ENCODE measurements at regions not wholly inside any gene's neighbourhood (a gene's known extent, or its start where the extent isn't known, plus 50 kb on each side); places are given as distances from the start of the nearest gene placed in this dataset.

DNA sequence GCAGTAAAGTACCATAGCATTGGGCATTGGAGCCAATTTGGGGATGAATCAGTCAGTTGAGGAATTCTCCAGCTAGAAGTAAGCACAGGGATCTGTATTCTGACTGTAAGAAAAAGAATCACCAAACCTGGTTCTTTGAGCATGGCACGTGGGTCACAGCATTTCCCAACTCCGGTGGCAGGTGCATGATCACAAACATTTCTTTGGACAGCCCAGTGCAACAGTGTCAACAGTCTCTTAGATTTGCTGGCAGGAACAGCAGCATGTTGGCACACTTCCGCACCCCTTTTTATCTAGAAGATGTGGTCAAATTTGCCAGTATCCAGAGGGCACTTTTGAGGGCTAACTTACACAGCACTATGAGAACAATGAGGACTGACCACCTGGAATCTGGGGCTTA lies 437.5 kb upstream of the GHITM start:
- no peak overlapping the region for H3K27ac ChIP-seq
- no peak overlapping the region for H3K9ac ChIP-seq
- no peak overlapping the region for H3K4me3 ChIP-seq (ENCODE audit: low read depth, low read length)
- no peaks in the 10 kb centered on the region for H3K27me3 ChIP-seq (ENCODE audit: control insufficient read depth, insufficient read depth, low read length)
- H3K4me1 ChIP-seq = no peaks in the 10 kb centered on the region
- TF ChIP-seq, protein P1, sequence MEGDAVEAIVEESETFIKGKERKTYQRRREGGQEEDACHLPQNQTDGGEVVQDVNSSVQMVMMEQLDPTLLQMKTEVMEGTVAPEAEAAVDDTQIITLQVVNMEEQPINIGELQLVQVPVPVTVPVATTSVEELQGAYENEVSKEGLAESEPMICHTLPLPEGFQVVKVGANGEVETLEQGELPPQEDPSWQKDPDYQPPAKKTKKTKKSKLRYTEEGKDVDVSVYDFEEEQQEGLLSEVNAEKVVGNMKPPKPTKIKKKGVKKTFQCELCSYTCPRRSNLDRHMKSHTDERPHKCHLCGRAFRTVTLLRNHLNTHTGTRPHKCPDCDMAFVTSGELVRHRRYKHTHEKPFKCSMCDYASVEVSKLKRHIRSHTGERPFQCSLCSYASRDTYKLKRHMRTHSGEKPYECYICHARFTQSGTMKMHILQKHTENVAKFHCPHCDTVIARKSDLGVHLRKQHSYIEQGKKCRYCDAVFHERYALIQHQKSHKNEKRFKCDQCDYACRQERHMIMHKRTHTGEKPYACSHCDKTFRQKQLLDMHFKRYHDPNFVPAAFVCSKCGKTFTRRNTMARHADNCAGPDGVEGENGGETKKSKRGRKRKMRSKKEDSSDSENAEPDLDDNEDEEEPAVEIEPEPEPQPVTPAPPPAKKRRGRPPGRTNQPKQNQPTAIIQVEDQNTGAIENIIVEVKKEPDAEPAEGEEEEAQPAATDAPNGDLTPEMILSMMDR (IDR thresholded peaks at IDR 0.05) = no peak
- H2AFZ ChIP-seq = no peak overlapping the region
- H3K9me3 ChIP-seq (ENCODE audit: control insufficient read depth, low read length) = no peaks in the 10 kb centered on the region
- no peak overlapping the region for H3K4me2 ChIP-seq (ENCODE audit: low read length)
- H3K79me2 ChIP-seq = no peaks in the 10 kb centered on the region
- no peaks in the 10 kb centered on the region for H3K36me3 ChIP-seq (ENCODE audit: control insufficient read depth, insufficient read depth, low read length)

DNA sequence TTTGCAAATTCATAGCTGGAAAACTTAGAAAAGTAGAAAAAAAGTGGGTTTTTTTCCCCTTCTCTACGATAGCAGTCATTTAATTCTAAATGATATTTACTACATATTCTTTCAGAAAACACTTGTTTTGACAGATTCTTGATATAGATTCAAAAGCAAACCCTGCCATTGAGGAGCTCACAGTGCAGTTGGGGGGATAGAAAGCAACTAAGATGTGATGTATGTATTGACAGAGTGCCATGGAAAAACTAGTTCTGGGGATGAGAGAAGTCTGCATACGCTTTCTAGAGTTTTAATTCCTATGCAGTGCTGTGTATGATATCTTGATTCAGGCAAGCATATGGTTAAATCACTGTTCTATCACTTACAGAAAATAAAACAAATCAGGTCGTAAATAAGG lies 436.6 kb upstream of the GHITM start:
- no peak overlapping the region for H3K27ac ChIP-seq
- no peaks in the 10 kb centered on the region for H3K36me3 ChIP-seq (ENCODE audit: control insufficient read depth, insufficient read depth, low read length)
- no peak overlapping the region for H3K9ac ChIP-seq
- H3K4me3 ChIP-seq (ENCODE audit: low read depth, low read length) = no peak overlapping the region
- H3K9me3 ChIP-seq (ENCODE audit: control insufficient read depth, low read length) = no peaks in the 10 kb centered on the region
- no peak overlapping the region for H3K4me2 ChIP-seq (ENCODE audit: low read length)
- no peaks in the 10 kb centered on the region for H3K27me3 ChIP-seq (ENCODE audit: control insufficient read depth, insufficient read depth, low read length)
- H3K79me2 ChIP-seq = no peaks in the 10 kb centered on the region
- H3K4me1 ChIP-seq = no peaks in the 10 kb centered on the region
- TF ChIP-seq, protein P1 (IDR thresholded peaks at IDR 0.05) = no peak
- H2AFZ ChIP-seq = no peak overlapping the region

DNA sequence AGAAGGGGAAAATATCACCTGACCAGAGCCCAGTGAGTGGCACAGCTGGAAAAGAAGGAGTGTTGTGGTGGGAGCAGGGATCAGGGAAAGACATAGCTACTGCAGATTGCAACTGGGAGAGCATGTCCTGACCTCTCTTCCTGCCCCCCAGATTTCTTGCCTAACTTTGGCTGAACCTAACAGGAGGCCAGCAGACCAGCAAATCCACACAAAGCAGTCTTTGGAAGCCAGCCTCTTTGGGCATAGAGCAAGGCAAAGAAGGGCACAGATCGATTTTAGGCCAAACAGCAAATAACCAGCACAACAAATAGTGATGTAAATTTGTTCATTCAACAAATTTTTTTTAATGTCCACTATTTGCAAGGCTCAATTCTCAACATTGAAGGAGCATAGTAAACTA lies 433.2 kb upstream of the GHITM start:
- no peak overlapping the region for H3K4me2 ChIP-seq (ENCODE audit: low read length)

DNA sequence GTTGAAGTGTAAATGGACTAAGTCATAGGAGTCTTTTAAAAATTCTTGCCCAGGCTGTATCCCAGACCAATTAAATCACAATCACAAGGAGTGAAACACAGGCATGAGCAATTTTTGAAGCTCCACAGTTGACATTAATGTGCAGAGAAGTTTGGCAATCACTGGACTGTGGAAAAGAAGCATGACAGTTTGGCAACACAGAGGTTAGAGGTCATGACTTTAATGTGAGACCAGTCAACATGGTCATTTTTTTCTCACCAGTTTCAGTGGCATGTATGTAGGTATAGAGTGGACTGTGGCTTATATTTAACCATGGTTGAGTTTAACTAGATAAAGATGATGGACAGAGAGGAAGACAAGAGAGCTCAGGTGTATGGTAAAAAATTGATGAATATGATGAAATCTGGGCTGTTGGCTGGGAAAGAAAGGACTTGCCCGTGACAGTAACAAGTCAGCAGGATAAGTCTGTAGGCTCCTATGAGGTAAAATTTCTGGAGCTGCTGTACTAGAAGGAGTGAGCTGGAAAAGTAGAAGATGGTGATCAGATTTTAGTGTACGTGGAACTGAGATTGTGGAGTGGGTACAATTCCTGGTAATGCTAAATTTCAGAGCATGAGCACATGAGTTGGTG lies 432.2 kb upstream of the GHITM start:
- no peak overlapping the region for H2AFZ ChIP-seq
- no peak overlapping the region for H3K4me2 ChIP-seq (ENCODE audit: low read length)
- no peaks in the 10 kb centered on the region for H3K4me1 ChIP-seq
- H3K9me3 ChIP-seq (ENCODE audit: control insufficient read depth, low read length) = no peaks in the 10 kb centered on the region
- no peak overlapping the region for H3K4me3 ChIP-seq (ENCODE audit: low read depth, low read length)
- H3K27me3 ChIP-seq (ENCODE audit: control insufficient read depth, insufficient read depth, low read length) = no peaks in the 10 kb centered on the region
- H3K36me3 ChIP-seq (ENCODE audit: control insufficient read depth, insufficient read depth, low read length) = no peaks in the 10 kb centered on the region
- H3K79me2 ChIP-seq = no peaks in the 10 kb centered on the region
- no peak overlapping the region for H3K27ac ChIP-seq
- H3K9ac ChIP-seq = no peak overlapping the region
- TF ChIP-seq, protein P1 (IDR thresholded peaks at IDR 0.05) = no peak

More for the DNA sequence above, 433.2 kb upstream of the GHITM start:
- no peak overlapping the region for H2AFZ ChIP-seq
- no peak overlapping the region for H3K4me3 ChIP-seq (ENCODE audit: low read depth, low read length)
- no peaks in the 10 kb centered on the region for H3K27me3 ChIP-seq (ENCODE audit: control insufficient read depth, insufficient read depth, low read length)
- H3K9me3 ChIP-seq (ENCODE audit: control insufficient read depth, low read length) = no peaks in the 10 kb centered on the region
- no peak overlapping the region for H3K9ac ChIP-seq
- H3K27ac ChIP-seq = no peak overlapping the region
- no peaks in the 10 kb centered on the region for H3K79me2 ChIP-seq
- H3K36me3 ChIP-seq (ENCODE audit: control insufficient read depth, insufficient read depth, low read length) = no peaks in the 10 kb centered on the region
- H3K4me1 ChIP-seq = no peaks in the 10 kb centered on the region
- TF ChIP-seq, protein P1 (IDR thresholded peaks at IDR 0.05) = no peak

DNA sequence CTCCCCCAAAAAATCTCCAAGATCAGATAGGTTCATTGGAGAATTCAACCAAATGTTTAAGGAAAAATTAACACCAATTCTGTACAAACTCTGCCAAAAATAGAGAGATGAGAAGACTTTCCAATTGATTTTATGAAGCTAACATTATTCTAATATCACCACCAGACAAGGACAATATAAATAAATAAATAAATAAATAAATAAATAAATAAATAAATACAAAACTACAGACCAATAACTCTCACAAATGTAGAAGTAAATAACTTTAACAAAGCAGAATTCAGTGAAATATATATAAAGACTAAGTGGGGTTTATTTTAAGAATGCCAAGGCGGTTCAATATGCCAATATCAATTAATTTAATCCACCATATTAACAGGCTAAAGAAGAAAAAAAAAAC lies 425.9 kb upstream of the GHITM start:
- TF ChIP-seq, protein P1 (IDR thresholded peaks at IDR 0.05) = no peak

More for the DNA sequence above, 425.9 kb upstream of the GHITM start:
- Histone ChIP-seq H3K9me3 (ENCODE audit: control insufficient read depth, low read length) (no peaks in the 10 kb centered on the region), H3K36me3 (ENCODE audit: control insufficient read depth, insufficient read depth, low read length) (no peaks in the 10 kb centered on the region), H3K4me1 (no peaks in the 10 kb centered on the region), H3K4me3 (ENCODE audit: low read depth, low read length) (no peak overlapping the region), H2AFZ (no peak overlapping the region), H3K9ac (no peak overlapping the region), H3K27ac (no peak overlapping the region), H3K4me2 (ENCODE audit: low read length) (no peak overlapping the region), H3K27me3 (ENCODE audit: control insufficient read depth, insufficient read depth, low read length) (no peaks in the 10 kb centered on the region), H3K79me2 (no peaks in the 10 kb centered on the region)

Data from parathyroid adenoma (tissue), 2 donors.